Fibroblast of skin of abdomen (primary cell): ENCODE measurements at regions not wholly inside any gene's neighbourhood (a gene's known extent, or its start where the extent isn't known, plus 50 kb on each side); places are given as distances from the start of the nearest gene placed in this dataset.
A peak's percentile ranks its signal among the peaks of the same experiment; 100 is the strongest.
"Not testable (repeated sequence)": the region's sequence is repeated elsewhere in the genome, so short reads cannot be mapped to it uniquely, and the experiment has no call there.

Experiments used
- DNase-seq: peaks from one replicate; pipeline ENCODE4 v3.0.0-alpha.2; 2013

- no peak for DNase-seq
Measured at GRCh38 chr13:99768986-99769385, 202.6 kb downstream of the ZIC5 start.

- no peak for DNase-seq
Measured at GRCh38 chr13:99766641-99767045, 204.9 kb downstream of the ZIC5 start.

- DNase-seq = no peak
Measured at GRCh38 chr13:99765869-99766268, 205.7 kb downstream of the ZIC5 start.

GRCh38 chr13:99760456-99760855 is 211.1 kb downstream of the ZIC5 start:
- no peak for DNase-seq

- no peak for DNase-seq
Measured at GRCh38 chr13:99759163-99759552, 212.4 kb downstream of the ZIC5 start.

- no peak for DNase-seq
Measured at GRCh38 chr13:99758460-99759162, 213.0 kb downstream of the ZIC5 start.

- DNase-seq = no peak
Measured at GRCh38 chr13:99757756-99758459, 213.7 kb downstream of the ZIC5 start.

- no peak for DNase-seq
Measured at GRCh38 chr13:99756281-99756680, 215.3 kb downstream of the ZIC5 start.

- not testable (repeated sequence) for DNase-seq
Measured at GRCh38 chr13:99754750-99755149, 216.8 kb downstream of the ZIC5 start.

GRCh38 chr13:99752373-99752772 is 219.2 kb downstream of the ZIC5 start:
- DNase-seq = no peak

- DNase-seq = no peak
Measured at GRCh38 chr13:99751517-99752199, 219.9 kb downstream of the ZIC5 start.

GRCh38 chr13:99750951-99751350 is 220.6 kb downstream of the ZIC5 start:
- DNase-seq = no peak

GRCh38 chr13:99749271-99750019 is 222.1 kb downstream of the ZIC5 start:
- DNase-seq = no peak

- DNase-seq = no peak
Measured at GRCh38 chr13:99747403-99747710, 224.2 kb downstream of the ZIC5 start.

GRCh38 chr13:99746637-99747402 is 224.7 kb downstream of the ZIC5 start:
- no peak for DNase-seq

- no peak for DNase-seq
Measured at GRCh38 chr13:99743094-99743493, 228.5 kb downstream of the ZIC5 start.

GRCh38 chr13:99741960-99742359 is 229.6 kb downstream of the ZIC5 start:
- no peak for DNase-seq

GRCh38 chr13:99740251-99740979 is 231.2 kb downstream of the ZIC5 start:
- peak; percentile 71 for DNase-seq

GRCh38 chr13:99738626-99739025 is 232.9 kb downstream of the ZIC5 start:
- DNase-seq = no peak

- DNase-seq = no peak
Measured at GRCh38 chr13:99737481-99738245, 233.9 kb downstream of the ZIC5 start.

- DNase-seq = no peak
Measured at GRCh38 chr13:99736541-99736940, 235.0 kb downstream of the ZIC5 start.
